ENCODE measurements at regions not wholly inside any gene's neighbourhood (a gene's known extent, or its start where the extent isn't known, plus 50 kb on each side); places are given as distances from the start of the nearest gene placed in this dataset.

GRCh38 chr12:59963546-59963945 is 367.7 kb downstream of the SLC16A7 start:
- no peak for TF ChIP-seq EZH2phosphoT487 (IDR thresholded peaks at IDR 0.05; ENCODE audit: low read depth, severe bottlenecking, unreplicated experiment)
- TF ChIP-seq CTCF (IDR thresholded peaks at IDR 0.05; ENCODE audit: poor library complexity) = no peak
- no peak for TF ChIP-seq EZH2 (IDR thresholded peaks at IDR 0.05; ENCODE audit: borderline replicate concordance)

Measured in hepatocyte (in vitro differentiated cells).